Stimulated activated CD8-positive, alpha-beta memory T cell treated with anti-CD3 and anti-CD28 coated beads, Interleukin-7, amount 100 ng/mL, for 48 hours (primary cell): ENCODE measurements at regions not wholly inside any gene's neighbourhood (a gene's known extent, or its start where the extent isn't known, plus 50 kb on each side); places are given as distances from the start of the nearest gene placed in this dataset.

ENCODE experiments used
- DNase-seq, 2 donors: peaks; one replicate each; pipeline ENCODE4 v3.0.0-alpha.2; 2020; ENCODE audit warnings: low read depth in 1 of 2; ENCODE audit errors: extremely low read depth in 1 of 2

GRCh38 chr18:77501266-77501665 lies 251.6 kb downstream of the GALR1 start:
- DNase-seq: no peak

GRCh38 chr18:77505499-77505898 lies 255.9 kb downstream of the GALR1 start:
- DNase-seq: no peak

GRCh38 chr18:77512152-77512551 lies 262.5 kb downstream of the GALR1 start:
- no peak for DNase-seq

GRCh38 chr18:77517901-77518300 lies 268.3 kb downstream of the GALR1 start:
- DNase-seq: no peak

- no peak for DNase-seq
Observed at GRCh38 chr18:77520767-77521166, 271.1 kb downstream of the GALR1 start.

- no peak for DNase-seq
Observed at GRCh38 chr18:77522051-77522675, 272.5 kb downstream of the GALR1 start.

GRCh38 chr18:77524909-77525308 lies 275.3 kb downstream of the GALR1 start:
- no peak for DNase-seq

- no peak for DNase-seq
Observed at GRCh38 chr18:77526962-77527361, 277.3 kb downstream of the GALR1 start.

- DNase-seq: no peak
Observed at GRCh38 chr18:77528872-77529271, 279.2 kb downstream of the GALR1 start.

- DNase-seq: no peak
Observed at GRCh38 chr18:77529492-77530176, 280.0 kb downstream of the GALR1 start.

- no peak for DNase-seq
Observed at GRCh38 chr18:77530732-77531131, 281.1 kb downstream of the GALR1 start.

GRCh38 chr18:77539860-77540259 lies 290.2 kb downstream of the GALR1 start:
- no peak for DNase-seq

GRCh38 chr18:77544792-77545191 lies 295.1 kb downstream of the GALR1 start:
- DNase-seq: no peak

- no peak for DNase-seq
Observed at GRCh38 chr18:77547757-77548156, 298.1 kb downstream of the GALR1 start.

GRCh38 chr18:77548790-77549420 lies 299.3 kb downstream of the GALR1 start:
- no peak for DNase-seq

GRCh38 chr18:77550625-77551024 lies 301.0 kb downstream of the GALR1 start:
- no peak for DNase-seq

GRCh38 chr18:77551055-77551454 lies 301.4 kb downstream of the GALR1 start:
- no peak for DNase-seq

- no peak for DNase-seq
Observed at GRCh38 chr18:77552945-77553344, 303.3 kb downstream of the GALR1 start.

GRCh38 chr18:77554061-77554460 lies 304.4 kb downstream of the GALR1 start:
- no peak for DNase-seq

GRCh38 chr18:77557046-77557587 lies 307.5 kb downstream of the GALR1 start:
- no peak for DNase-seq

GRCh38 chr18:77559274-77559910 lies 309.7 kb downstream of the GALR1 start:
- no peak for DNase-seq
